K562 (cell line): ENCODE measurements at regions not wholly inside any gene's neighbourhood (a gene's known extent, or its start where the extent isn't known, plus 50 kb on each side); places are given as distances from the start of the nearest gene placed in this dataset.

Experiments
- DDX20 ChIP-seq: fragments of 450-650 bp; IDR thresholded peaks from 2 replicates; pipeline ENCODE4 v1.6.1; 2016; ENCODE audit warnings: missing genetic modification characterization, low read depth, mild to moderate bottlenecking, missing compliant biosample characterization, moderate library complexity
- EWSR1 ChIP-seq: fragments of 450-650 bp; IDR thresholded peaks from 2 replicates; pipeline ENCODE4 v1.6.1; 2018; ENCODE audit warnings: borderline replicate concordance, mild to moderate bottlenecking, low read depth, moderate library complexity; ENCODE audit not compliant: partially characterized antibody
- ID3 ChIP-seq, 2 experiments: fragments of 250-450 bp in 1 of 2; fragments of 450-650 bp in 1 of 2; sonication (Bioruptor Pico) in 1 of 2; IDR thresholded peaks; 2 replicates each; pipeline versions ENCODE4 v1.6.1 to v1.8.0; 2016 to 2021; ENCODE audit warnings: mild to moderate bottlenecking in 2 of 2, moderate library complexity in 2 of 2, missing compliant biosample characterization in 1 of 2, missing genetic modification characterization in 1 of 2
- JUND ChIP-seq, 2 experiments: IDR thresholded peaks; 2 replicates in 1 of 2; 3 replicates in 1 of 2; pipeline ENCODE4 v1.6.1; 2011; ENCODE audit warnings: borderline replicate concordance in 2 of 2, low read depth in 2 of 2, low read length in 2 of 2, improper control_type of control experiment in 1 of 2, missing biosample characterization in 1 of 2, missing genetic modification characterization in 1 of 2, missing genetic modification reagents in 1 of 2
- KDM4B ChIP-seq, 2 experiments: fragments of 450-650 bp in 1 of 2; sonication (generic) in 1 of 2; IDR thresholded peaks; 2 replicates each; pipeline ENCODE4 v1.6.1; 2016 to 2017; ENCODE audit warnings: borderline replicate concordance in 2 of 2, antibody characterized with exemption in 1 of 2, low read depth in 1 of 2, mild to moderate bottlenecking in 1 of 2
- MBD2 ChIP-seq: sonication (generic); IDR thresholded peaks from 2 replicates; pipeline ENCODE4 v1.6.1; 2016; ENCODE audit warnings: low read depth, borderline replicate concordance
- PHF20 ChIP-seq: fragments of 450-650 bp; IDR thresholded peaks from 2 replicates; pipeline ENCODE4 v1.6.1; 2018; ENCODE audit not compliant: partially characterized antibody
- TCF3 ChIP-seq: sonication (generic); formaldehyde crosslinking; IDR thresholded peaks from 2 replicates; pipeline ENCODE4 v1.4.0; 2020; ENCODE audit warnings: mild to moderate bottlenecking, missing genetic modification reagents
- ZNF274 ChIP-seq: IDR thresholded peaks from 2 replicates; pipeline ENCODE4 v1.6.1; 2011; ENCODE audit warnings: low read depth, mild to moderate bottlenecking, low read length, moderate library complexity, borderline replicate concordance
- ZNF586 ChIP-seq: fragments of 450-650 bp; formaldehyde crosslinking; conservative IDR thresholded peaks from 2 replicates; pipeline ENCODE4 v1.4.0; 2020; ENCODE audit warnings: mild to moderate bottlenecking, moderate library complexity
- ZNF592 ChIP-seq: fragments of 450-650 bp; IDR thresholded peaks from 2 replicates; pipeline ENCODE4 v1.6.1; 2017; ENCODE audit warnings: antibody characterized with exemption, mild to moderate bottlenecking
- ZNF707 ChIP-seq: fragments of 250-450 bp; sonication (Bioruptor Pico); conservative IDR thresholded peaks from 2 replicates; pipeline ENCODE4 v1.8.0; 2022; ENCODE audit warnings: inconsistent platforms, mild to moderate bottlenecking, moderate library complexity
- TF ChIP-seq, protein P1 (sequence below): IDR thresholded peaks from 3 replicates; pipeline ENCODE4 v1.6.1; 2011; ENCODE audit warnings: borderline replicate concordance, mild to moderate bottlenecking; ENCODE audit not compliant: insufficient read length, insufficient read depth
- TF ChIP-seq, protein P2 (sequence below), 2 experiments: IDR thresholded peaks in 1 of 2; conservative IDR thresholded peaks in 1 of 2; 2 replicates each; pipeline ENCODE4 v1.6.1; 2016; ENCODE audit warnings: low read depth in 2 of 2, mild to moderate bottlenecking in 1 of 2, missing compliant biosample characterization in 1 of 2, missing genetic modification characterization in 1 of 2, moderate library complexity in 1 of 2

- TF ChIP-seq, protein P1, sequence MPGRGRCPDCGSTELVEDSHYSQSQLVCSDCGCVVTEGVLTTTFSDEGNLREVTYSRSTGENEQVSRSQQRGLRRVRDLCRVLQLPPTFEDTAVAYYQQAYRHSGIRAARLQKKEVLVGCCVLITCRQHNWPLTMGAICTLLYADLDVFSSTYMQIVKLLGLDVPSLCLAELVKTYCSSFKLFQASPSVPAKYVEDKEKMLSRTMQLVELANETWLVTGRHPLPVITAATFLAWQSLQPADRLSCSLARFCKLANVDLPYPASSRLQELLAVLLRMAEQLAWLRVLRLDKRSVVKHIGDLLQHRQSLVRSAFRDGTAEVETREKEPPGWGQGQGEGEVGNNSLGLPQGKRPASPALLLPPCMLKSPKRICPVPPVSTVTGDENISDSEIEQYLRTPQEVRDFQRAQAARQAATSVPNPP: no peak
- TF ChIP-seq MBD2 (no peak), ZNF707 (CRISPR knock-in tag) (no peak), DDX20 (tag) (no peak), ZNF274 (no peak), ZNF592 (peak; percentile 85), ZNF586 (CRISPR knock-in tag) (no peak), JUND (IDR thresholded peaks at IDR 0.05; ENCODE audit: borderline replicate concordance, low read depth, low read length) (peak; percentile 84), JUND (tag; IDR thresholded peaks at IDR 0.05; ENCODE audit: borderline replicate concordance, low read depth, low read length) (peak; percentile 90), ID3 (CRISPR knock-in tag; IDR thresholded peaks at IDR 0.05) (no peak), ID3 (tag; IDR thresholded peaks at IDR 0.05) (peak; percentile 69; the same call in 1 of the 2 replicates), KDM4B (IDR thresholded peaks at IDR 0.05; ENCODE audit: borderline replicate concordance in 2 of 2, low read depth in 1 of 2) (no peak), TCF3 (no peak), PHF20 (no peak), EWSR1 (no peak)
- TF ChIP-seq, protein P2, sequence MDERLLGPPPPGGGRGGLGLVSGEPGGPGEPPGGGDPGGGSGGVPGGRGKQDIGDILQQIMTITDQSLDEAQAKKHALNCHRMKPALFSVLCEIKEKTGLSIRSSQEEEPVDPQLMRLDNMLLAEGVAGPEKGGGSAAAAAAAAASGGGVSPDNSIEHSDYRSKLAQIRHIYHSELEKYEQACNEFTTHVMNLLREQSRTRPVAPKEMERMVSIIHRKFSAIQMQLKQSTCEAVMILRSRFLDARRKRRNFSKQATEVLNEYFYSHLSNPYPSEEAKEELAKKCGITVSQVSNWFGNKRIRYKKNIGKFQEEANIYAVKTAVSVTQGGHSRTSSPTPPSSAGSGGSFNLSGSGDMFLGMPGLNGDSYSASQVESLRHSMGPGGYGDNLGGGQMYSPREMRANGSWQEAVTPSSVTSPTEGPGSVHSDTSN (CRISPR knock-in tag; IDR thresholded peaks at IDR 0.05; ENCODE audit: low read depth): no peak
- TF ChIP-seq, protein P2 (tag; conservative IDR thresholded peaks at IDR 0.05; ENCODE audit: low read depth): no peak
These were observed 102.7 kb upstream of the CNKSR3 start (continued) for GRCh38 chr6:154613137-154613676.
